ENCODE measurements at regions not wholly inside any gene's neighbourhood (a gene's known extent, or its start where the extent isn't known, plus 50 kb on each side); places are given as distances from the start of the nearest gene placed in this dataset.

- DNase-seq (ENCODE audit: low read depth, low spot score), result no peak
Measured at GRCh38 chr7:130912082-130912861, 178.3 kb upstream of the KLF14 start.

GRCh38 chr7:130912862-130913638 lies 179.0 kb upstream of the KLF14 start:
- no peak for DNase-seq (ENCODE audit: low read depth, low spot score)

DNA sequence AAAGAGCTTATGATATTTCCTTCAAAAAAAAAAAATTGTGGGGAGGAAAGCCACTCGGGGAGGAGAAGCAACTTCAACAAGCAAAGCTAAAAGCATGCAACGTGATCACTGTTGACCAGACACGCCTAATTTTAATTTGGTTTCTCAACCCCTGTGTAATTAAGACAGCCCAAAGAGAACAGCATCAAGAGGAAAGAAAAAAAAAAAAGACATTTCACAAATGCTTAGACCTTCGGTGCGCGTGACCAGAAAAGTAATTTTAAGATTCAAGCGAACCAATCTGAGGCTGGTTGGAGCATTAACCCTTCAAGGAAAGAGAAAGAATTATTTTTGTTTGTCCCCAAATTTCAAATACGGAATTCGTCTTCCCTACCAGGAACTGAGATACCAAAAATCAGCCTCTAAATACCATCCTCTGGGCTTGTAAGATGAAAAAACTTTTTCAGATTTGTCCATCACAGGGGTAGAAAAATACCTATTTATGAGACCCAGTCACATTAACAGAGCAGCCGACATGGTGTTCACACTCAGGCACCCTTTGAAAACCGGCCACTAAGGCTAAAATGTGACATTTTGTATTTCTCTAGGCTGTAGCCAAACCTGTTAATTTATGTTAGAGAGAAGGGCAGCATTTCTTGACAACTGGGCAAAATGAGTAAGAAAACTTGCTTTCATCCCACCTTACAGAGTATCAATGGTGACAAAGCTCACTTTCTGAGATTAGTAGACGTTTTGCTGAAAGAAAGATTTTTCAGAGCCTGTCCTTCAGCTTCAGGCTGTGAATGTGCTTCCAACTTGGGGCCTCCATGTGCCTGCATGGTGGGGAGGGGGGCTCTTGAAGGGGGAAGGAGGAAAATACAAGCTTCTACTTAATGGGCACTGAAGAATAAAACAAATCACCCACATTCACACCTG lies 179.9 kb upstream of the KLF14 start:
- no peak for DNase-seq (ENCODE audit: low read depth, low spot score)

DNA sequence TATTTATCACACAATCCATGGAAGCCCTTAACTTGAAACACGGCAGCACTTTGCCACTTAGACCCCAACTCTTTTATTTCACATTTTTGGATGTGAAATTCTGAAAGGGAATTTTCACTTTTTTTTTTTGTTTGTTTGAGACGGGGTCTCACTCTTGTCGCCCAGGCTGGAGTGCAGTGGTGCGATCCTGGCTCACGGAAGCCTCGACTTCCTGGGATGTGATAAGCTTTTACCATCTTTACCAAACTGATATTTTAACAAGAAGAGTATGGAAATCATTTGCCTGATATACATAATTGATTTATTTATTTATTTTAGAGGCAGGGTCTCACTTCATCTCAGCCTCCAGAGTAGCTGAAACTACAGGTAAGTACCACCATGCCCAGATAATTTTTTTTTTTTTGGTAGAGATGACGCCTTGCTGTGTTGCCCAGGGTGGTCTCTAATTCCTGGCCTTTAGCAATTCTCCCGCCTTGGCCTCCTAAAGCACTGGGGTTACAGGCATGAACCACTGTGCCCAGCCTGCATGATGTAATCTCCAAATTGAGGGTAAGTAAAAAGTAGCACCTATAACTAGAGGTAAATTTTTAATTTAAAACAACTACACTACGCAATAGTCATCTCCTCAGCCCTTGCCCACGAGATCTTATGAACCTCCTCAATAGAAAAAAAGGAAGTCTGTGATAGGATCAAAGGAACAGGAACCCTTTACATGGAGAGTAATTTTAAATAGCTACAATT lies 180.7 kb upstream of the KLF14 start:
- DNase-seq (ENCODE audit: low read depth, low spot score), result no peak

- no peak for DNase-seq (ENCODE audit: low read depth, low spot score)
Measured at GRCh38 chr7:130917669-130918128, 183.7 kb upstream of the KLF14 start.

DNA sequence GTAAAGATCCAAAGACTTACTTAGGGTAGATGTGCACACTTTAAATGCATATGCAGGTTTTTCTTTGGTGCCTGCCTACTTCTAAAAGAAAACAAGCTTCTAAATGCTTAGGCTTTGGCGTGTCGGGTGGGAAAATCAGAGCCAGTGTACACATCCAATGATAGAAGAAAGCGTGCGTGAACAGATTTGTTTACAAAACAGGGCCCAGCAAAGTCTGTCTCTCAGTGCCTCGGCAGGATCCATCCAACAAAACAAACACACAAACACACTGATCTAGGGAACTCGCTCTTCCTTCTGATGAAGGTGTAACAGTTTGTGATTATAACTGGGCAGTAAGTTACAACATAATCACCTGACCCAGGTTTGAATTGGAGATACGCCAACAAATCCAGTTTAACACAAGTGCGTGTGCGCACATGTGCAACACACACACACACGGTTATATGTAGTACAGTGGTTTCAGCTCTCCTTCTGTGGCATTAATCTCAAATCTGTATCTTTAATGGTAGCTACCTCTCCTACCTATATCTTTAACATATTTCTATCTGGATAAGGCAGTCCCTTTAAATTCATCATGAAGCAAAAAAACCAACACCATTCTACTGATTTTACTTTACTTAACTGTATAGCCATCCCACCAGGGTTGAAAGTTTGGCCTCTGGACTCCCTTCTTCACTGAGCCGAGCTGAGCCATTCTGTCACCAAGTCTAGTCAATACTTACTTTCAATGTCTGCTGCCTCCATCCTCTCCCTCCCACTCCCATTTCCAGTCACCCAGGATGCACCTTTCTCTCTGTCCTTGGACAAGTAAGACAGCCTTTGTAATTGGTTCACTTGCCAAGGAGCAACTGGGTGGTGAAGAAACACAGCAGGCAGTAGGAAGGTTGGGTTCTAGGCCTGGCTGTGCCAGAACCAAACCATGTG lies 184.4 kb upstream of the KLF14 start:
- no peak for DNase-seq (ENCODE audit: low read depth, low spot score)

GRCh38 chr7:130919316-130920103 lies 185.5 kb upstream of the KLF14 start:
- DNase-seq (ENCODE audit: low read depth, low spot score), result no peak

DNA sequence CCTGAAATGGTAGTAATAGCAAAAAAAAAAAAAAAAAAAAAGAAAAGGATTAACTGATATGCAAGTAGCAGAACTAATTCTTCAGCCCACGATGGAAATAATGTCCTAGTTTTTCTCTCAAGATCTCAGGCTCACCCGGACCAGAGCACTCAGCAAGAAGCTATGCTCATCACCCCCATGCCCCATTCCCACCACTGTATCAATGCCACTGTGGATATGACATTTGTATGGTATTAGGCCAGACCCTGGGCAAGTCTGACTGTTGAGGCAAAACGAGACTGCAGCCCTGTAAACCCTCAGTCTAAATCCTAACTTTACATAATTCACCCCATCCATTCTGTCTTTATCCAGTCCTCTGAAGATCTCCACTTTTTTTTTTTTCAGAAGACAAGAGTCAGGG lies 186.1 kb upstream of the KLF14 start:
- DNase-seq (ENCODE audit: low read depth, low spot score), result no peak

GRCh38 chr7:130921391-130922180 lies 187.6 kb upstream of the KLF14 start:
- no peak for DNase-seq (ENCODE audit: low read depth, low spot score)

DNA sequence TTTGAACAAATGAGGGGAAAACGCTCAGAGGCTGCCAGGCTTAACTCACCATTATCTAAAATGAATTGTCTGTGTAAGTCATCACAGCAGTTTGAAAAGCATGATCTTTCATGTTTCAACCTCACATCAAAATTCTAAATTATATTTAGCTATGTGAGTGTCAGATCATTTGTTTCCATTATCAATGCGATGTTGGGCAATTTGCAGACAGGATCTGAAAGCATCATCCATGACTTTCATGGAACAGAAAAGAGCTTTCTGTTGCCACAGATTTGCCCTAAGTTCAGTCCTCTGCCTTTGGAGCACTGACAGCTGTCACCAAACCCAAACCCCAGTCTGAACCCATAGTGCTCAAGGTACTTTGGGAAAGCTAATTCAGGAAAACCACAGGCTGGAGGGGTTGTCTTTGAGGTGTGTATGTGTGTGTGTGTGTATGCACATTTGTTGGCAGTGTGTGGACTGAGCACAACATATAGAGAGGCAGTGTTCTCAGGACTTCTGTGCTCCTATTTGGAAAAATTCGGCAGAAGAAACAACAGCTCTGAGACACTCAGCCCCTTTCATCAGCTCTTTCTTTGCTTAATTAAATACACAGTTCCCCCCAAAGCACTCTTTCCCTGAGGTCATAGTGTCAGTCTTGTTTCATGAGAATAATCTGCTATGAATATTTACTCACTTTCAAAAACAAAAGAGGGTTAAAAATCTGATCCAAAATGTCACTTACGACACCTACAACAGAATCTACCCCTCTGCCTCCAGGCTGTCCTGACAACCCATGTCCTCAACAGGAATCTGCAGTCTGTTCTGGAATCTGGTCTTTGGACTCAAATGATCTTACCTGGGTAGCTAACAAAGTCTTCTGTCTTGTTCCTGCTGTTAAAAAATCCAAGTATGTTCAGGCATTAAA lies 188.5 kb upstream of the KLF14 start:
- DNase-seq (ENCODE audit: low read depth, low spot score), result no peak

GRCh38 chr7:130923365-130923764 lies 189.4 kb upstream of the KLF14 start:
- no peak for DNase-seq (ENCODE audit: low read depth, low spot score)

DNA sequence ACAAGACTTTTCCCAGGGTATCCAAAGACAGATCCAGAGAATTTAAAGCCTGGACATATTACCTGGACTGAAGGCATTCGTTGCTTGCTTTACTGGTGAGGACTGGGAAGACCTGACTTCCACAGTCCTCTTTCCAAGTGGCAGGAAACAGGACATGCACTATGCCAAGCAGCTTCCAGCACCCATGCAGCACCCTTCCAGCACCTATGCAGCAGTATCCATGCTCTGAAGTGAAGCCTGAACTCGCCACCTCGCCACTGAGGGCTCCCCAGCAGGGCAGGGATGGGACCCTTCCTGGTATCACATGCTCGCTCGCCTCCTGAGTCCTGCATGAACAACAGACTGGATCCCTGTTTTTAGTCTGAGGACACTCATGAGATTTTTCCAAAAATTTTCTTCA lies 189.9 kb upstream of the KLF14 start:
- DNase-seq (ENCODE audit: low read depth, low spot score), result no peak

GRCh38 chr7:130925136-130925794 lies 191.3 kb upstream of the KLF14 start:
- DNase-seq (ENCODE audit: low read depth, low spot score), result no peak

DNA sequence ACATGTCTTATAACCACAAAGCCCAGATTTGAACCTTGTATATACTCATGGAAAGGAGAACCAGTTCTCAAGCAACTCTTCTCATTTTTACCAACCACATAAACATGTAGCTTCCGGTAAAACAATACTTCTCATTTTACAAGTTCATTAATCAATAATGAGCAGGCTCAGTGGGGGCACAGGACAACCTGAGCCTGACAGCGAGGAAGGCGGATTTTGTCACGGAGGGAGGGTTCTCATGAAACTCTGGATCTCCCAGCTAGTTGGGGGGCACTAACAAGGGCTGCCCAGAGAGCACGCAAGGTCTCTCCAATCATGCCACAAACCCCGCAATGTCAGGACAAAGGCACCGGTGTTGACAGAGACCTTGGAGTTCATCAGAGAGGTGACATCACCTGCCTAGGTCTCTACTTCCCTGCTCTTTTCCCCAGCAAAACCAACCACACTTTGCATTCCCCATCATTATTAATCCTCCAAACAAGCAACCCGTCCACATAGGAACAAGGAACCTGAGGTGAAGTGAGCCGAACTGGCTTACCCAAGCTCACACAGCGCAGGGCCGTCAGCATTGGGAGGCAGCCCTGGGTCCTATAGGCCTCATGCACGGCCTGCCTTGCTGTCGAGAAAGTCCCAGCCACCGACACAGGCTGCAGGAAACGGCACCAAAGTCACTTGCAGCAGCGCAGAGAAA lies 192.1 kb upstream of the KLF14 start:
- no peak for DNase-seq (ENCODE audit: low read depth, low spot score)

GRCh38 chr7:130927062-130927461 lies 193.1 kb upstream of the KLF14 start:
- DNase-seq (ENCODE audit: low read depth, low spot score), result no peak

- DNase-seq (ENCODE audit: low read depth, low spot score), result no peak
Measured at GRCh38 chr7:130927564-130927963, 193.6 kb upstream of the KLF14 start.

Measured in brain pericyte (primary cell).